ENCODE measurements at regions not wholly inside any gene's neighbourhood (a gene's known extent, or its start where the extent isn't known, plus 50 kb on each side); places are given as distances from the start of the nearest gene placed in this dataset.

GRCh38 chr12:30845676-30846075, 80.9 kb upstream of the TSPAN11 start:
- no peak overlapping the region for H2BK12ac ChIP-seq (ENCODE audit: low read depth, low read length)
- H3K23me2 ChIP-seq (ENCODE audit: low read depth, low read length), result no peaks in the 10 kb centered on the region; the same call in 1 of the 2 replicates
- H3K4me3 ChIP-seq (ENCODE audit: extremely low read depth in 1 of 4, insufficient read depth in 2 of 4, low read depth in 3 of 4, low read length in 4 of 4), result no peak overlapping the region
- H3K36me3 ChIP-seq (ENCODE audit: control insufficient read depth in 2 of 4, insufficient read depth in 4 of 4, low read length in 3 of 4), result no peaks in the 10 kb centered on the region
- peaks cover 0 to 4% (median 2%) of the 10 kb centered on the region in 4 experiments; a peak in 2 of 7 replicates for H3K4me1 ChIP-seq (replicated peaks in 1 of 4; ENCODE audit: control insufficient read depth in 3 of 4, insufficient read depth in 4 of 4, low read length in 3 of 4)
- H2AK5ac ChIP-seq (ENCODE audit: low read depth, low read length), result no peak overlapping the region
- H3K4me2 ChIP-seq (ENCODE audit: insufficient read depth in 1 of 2, low read depth in 2 of 2, low read length in 2 of 2), result no peak overlapping the region
- ChIA-PET CTCF (ENCODE audit: partially characterized antibody) (interaction anchor here (0.7 to 7.8 kb wide), 7 partner anchors 17 to 424 kb away, joined by 3 to 385 read pairs (median 4); no protein-coding TSS in a partner anchor), POLR2A (ENCODE audit: partially characterized antibody) (no interaction called here)
- no peaks in the 10 kb centered on the region for H3K79me2 ChIP-seq (ENCODE audit: control insufficient read depth in 1 of 2, insufficient read depth in 2 of 2, low read length in 2 of 2)
- H3K79me1 ChIP-seq (ENCODE audit: low read depth, low read length), result no peaks in the 10 kb centered on the region
- no peak overlapping the region for H2BK120ac ChIP-seq (replicated peaks; ENCODE audit: low read depth, low read length)
- H3K9me3 ChIP-seq (ENCODE audit: insufficient read depth in 2 of 2, low read depth in 1 of 2, low read length in 1 of 2), result no peaks in the 10 kb centered on the region
- no peak overlapping the region for H4K91ac ChIP-seq (replicated peaks; ENCODE audit: insufficient read length, low read length)
- H3K23ac ChIP-seq (ENCODE audit: insufficient read length), result no peak overlapping the region
- no peaks in the 10 kb centered on the region for H4K20me1 ChIP-seq (replicated peaks in 1 of 2; ENCODE audit: control insufficient read depth in 1 of 2, insufficient read depth in 2 of 2, low read length in 2 of 2)
- FAIRE-seq (no peak), DNase-seq (ENCODE audit: low read depth in 1 of 2, low spot score in 2 of 2) (no peak)
- H3K18ac ChIP-seq (ENCODE audit: extremely low read depth, low read length), result no peak overlapping the region
- no peak overlapping the region for H2BK20ac ChIP-seq (ENCODE audit: low read length)
- H3K9ac ChIP-seq (replicated peaks in 1 of 4; ENCODE audit: extremely low read depth in 1 of 4, low read depth in 3 of 4, low read length in 3 of 4), result no peak overlapping the region
- no peak overlapping the region for H3K56ac ChIP-seq (replicated peaks; ENCODE audit: insufficient read length, low read depth, low read length)
- H3K27ac ChIP-seq (ENCODE audit: low read depth, low read length), result no peak overlapping the region
- no peaks in the 10 kb centered on the region; a peak in 1 of 7 replicates for H3K27me3 ChIP-seq (replicated peaks in 1 of 4; ENCODE audit: control insufficient read depth in 3 of 4, extremely low read depth in 1 of 4, insufficient read depth in 3 of 4, low read length in 3 of 4)
- WGBS, 2 experiments (ENCODE audit: extremely low coverage in 1 of 2, insufficient coverage in 1 of 2, insufficient read length in 1 of 2, insufficient replicate concordance in 2 of 2, low coverage in 1 of 2, low lambda C conversion rate in 2 of 2, missing lambda C conversion rate in 1 of 2), result 84% methylated on average over 5 of the region's 5 CpGs; no CpG with 5 or more reads in 1 of the 2 experiments
- H3K4ac ChIP-seq (replicated peaks; ENCODE audit: insufficient read length, low read depth, low read length), result no peak overlapping the region
- no peak overlapping the region for H4K8ac ChIP-seq (ENCODE audit: extremely low read depth, insufficient read depth, low read length)
- no peak overlapping the region for H2AFZ ChIP-seq (ENCODE audit: low read length)
- H2BK5ac ChIP-seq (ENCODE audit: low read depth, low read length), result no peak overlapping the region
- TF ChIP-seq YY1 (IDR thresholded peaks at IDR 0.05; ENCODE audit: low read depth, low read length) (no peak), BCL11A (IDR thresholded peaks at IDR 0.05; ENCODE audit: low read depth in 2 of 2, low read length in 2 of 2) (no peak), SUZ12 (IDR thresholded peaks at IDR 0.05; ENCODE audit: low read length) (no peak), EGR1 (IDR thresholded peaks at IDR 0.05; ENCODE audit: borderline replicate concordance, low read depth, low read length) (no peak), BRCA1 (IDR thresholded peaks at IDR 0.05; ENCODE audit: low read depth, low read length) (no peak), BACH1 (IDR thresholded peaks at IDR 0.05; ENCODE audit: low read length) (no peak), EZH2 (IDR thresholded peaks at IDR 0.05; ENCODE audit: low read depth, low read length, severe bottlenecking) (no peak), NANOG (IDR thresholded peaks at IDR 0.05; ENCODE audit: insufficient read depth, low read depth, low read length, poor library complexity, severe bottlenecking) (no peak), CHD1 (IDR thresholded peaks at IDR 0.05; ENCODE audit: low read depth, low read length) (no peak)
- TF ChIP-seq, protein P1, sequence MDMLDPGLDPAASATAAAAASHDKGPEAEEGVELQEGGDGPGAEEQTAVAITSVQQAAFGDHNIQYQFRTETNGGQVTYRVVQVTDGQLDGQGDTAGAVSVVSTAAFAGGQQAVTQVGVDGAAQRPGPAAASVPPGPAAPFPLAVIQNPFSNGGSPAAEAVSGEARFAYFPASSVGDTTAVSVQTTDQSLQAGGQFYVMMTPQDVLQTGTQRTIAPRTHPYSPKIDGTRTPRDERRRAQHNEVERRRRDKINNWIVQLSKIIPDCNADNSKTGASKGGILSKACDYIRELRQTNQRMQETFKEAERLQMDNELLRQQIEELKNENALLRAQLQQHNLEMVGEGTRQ (IDR thresholded peaks at IDR 0.05; ENCODE audit: low read length), result no peak
- H4K5ac ChIP-seq (ENCODE audit: insufficient read length, low read depth, low read length), result no peak overlapping the region
- 0 out of 2 replicates have a peak overlapping the region, but pooled peaks have one; percentile 25 for H2BK15ac ChIP-seq (ENCODE audit: low read length)
- no peak overlapping the region for H3K14ac ChIP-seq (ENCODE audit: insufficient read length)
